Lower leg skin (tissue), 3 donors: ENCODE measurements at regions not wholly inside any gene's neighbourhood (a gene's known extent, or its start where the extent isn't known, plus 50 kb on each side); places are given as distances from the start of the nearest gene placed in this dataset.

ENCODE experiments used
- POLR2A ChIP-seq, 2 donors: fragments of 450-650 bp; IDR thresholded peaks; one replicate each; pipeline ENCODE4 v1.6.1; 2016 to 2017; ENCODE audit warnings: antibody characterized with exemption in 2 of 2, mild to moderate bottlenecking in 1 of 2, moderate library complexity in 1 of 2
- TF ChIP-seq, protein P1 (sequence below), 3 donors: fragments of 450-650 bp; IDR thresholded peaks; one replicate each; pipeline ENCODE4 v1.5.1; 2016; ENCODE audit warnings: antibody characterized with exemption in 3 of 3, mild to moderate bottlenecking in 3 of 3, moderate library complexity in 2 of 3

DNA sequence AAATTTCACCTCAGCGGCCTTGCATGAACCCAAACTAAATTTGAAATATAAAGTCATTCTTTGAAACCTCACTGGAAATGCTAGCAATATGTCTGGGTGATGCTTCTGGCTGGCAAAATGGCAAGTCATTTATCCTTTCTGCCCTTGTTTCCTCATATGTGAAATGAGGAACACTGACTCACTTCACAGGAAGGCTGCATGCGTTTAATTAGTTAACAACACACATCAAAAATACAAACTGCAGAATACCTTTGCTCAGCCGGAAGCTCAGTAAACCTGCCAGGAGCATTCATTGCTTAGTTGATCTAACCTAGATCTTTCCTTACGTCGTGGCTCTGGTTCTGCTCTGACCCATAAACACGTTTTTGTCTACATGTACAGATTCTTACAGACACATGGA, 214.2 kb upstream of the ACVR2A start:
- TF ChIP-seq, protein P1, sequence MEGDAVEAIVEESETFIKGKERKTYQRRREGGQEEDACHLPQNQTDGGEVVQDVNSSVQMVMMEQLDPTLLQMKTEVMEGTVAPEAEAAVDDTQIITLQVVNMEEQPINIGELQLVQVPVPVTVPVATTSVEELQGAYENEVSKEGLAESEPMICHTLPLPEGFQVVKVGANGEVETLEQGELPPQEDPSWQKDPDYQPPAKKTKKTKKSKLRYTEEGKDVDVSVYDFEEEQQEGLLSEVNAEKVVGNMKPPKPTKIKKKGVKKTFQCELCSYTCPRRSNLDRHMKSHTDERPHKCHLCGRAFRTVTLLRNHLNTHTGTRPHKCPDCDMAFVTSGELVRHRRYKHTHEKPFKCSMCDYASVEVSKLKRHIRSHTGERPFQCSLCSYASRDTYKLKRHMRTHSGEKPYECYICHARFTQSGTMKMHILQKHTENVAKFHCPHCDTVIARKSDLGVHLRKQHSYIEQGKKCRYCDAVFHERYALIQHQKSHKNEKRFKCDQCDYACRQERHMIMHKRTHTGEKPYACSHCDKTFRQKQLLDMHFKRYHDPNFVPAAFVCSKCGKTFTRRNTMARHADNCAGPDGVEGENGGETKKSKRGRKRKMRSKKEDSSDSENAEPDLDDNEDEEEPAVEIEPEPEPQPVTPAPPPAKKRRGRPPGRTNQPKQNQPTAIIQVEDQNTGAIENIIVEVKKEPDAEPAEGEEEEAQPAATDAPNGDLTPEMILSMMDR (IDR thresholded peaks at IDR 0.05) = no peak
- no peak for TF ChIP-seq POLR2A (IDR thresholded peaks at IDR 0.05)
